ENCODE measurements at regions not wholly inside any gene's neighbourhood (a gene's known extent, or its start where the extent isn't known, plus 50 kb on each side); places are given as distances from the start of the nearest gene placed in this dataset.

DNA sequence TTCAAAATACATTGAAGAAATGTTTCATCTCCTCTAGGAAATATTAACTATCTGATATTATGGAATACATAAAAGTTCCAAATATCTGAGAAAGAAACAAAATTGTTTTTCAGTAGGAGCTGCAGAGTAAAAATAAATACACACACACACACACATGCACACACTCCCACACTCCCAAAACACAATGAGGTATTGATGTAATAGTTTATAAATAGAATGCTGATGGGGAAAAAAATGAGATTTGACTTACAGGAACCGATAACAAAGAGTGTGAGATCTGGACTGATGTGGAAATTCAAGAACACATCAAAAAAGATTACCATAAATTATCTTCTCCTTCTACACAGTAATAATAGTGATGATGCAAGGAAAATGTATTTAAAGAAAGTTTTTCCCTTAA, 438.0 kb upstream of the CELF2 start:
- DNase-seq (ENCODE audit: low spot score), result no peak

- DNase-seq (ENCODE audit: low spot score), result no peak
Measured at GRCh38 chr10:10584161-10584560, 433.5 kb upstream of the CELF2 start.

- DNase-seq (ENCODE audit: low spot score), result no peak
Measured at GRCh38 chr10:10587744-10588393, 429.8 kb upstream of the CELF2 start.

DNA sequence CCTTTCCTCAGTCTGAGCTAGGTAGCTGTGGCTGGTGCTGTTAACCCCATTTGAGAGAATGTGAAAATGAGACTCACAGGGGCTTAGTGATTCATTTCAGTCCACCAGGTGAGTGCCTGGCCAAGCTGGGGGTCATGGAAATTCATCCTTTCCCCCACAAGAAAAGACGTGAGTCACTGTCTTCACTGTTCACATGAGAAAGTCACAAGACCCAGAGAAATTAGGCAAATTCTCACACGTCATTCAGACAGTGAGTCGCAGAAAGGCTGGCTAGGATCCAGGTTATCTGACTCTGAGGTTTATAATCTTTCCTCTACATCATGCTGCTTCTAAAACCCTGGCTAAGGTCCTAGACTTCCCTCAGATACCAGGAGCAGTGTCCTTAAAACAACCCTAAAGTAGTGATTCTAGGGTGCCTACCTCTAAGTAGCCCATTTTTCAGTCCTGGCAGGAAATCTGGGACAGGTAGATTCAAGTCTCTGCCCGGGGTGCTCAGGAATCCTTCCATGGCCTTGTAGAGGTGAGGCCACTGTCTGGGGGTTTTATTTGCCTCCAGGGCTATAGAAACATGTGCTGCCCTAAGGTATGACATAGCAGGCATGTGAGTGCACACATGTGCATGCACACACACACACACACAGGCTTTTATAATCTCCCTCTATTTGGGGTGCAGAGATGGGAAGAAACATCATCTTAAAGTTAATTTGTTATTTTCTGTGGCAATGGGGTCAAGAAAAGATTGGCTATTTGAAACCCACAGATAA, 427.9 kb upstream of the CELF2 start:
- no peak for DNase-seq (ENCODE audit: low spot score)

DNA sequence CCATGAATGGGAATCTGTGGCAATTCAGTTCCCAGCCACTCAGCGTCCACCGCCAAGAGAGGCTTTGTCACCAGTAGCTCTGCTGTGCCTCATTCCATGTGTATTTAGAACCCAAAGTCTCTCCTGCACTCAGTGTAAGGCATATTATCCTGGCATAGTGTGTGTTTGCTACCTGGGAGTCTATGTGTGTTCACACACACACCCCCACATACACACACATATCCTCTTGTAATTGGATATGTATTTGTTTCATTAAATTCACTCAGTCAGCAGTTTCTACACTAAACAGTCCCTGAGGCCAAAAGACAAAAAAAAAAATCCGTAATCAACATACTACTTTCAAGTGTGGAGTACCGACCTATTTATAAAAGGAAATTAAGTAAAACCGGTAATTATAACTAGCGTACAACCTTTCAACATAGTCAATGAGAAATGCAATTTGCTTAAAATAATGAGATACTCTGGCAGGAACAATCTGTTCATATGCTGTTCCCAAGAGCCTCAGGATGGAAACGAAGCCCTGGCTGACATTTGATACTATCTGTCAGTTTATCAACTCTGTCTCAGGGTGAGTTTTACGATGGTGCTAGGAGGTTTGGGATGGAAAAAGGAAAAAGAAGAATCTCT, 425.8 kb upstream of the CELF2 start:
- no peak for DNase-seq (ENCODE audit: low spot score)

- no peak for DNase-seq (ENCODE audit: low spot score)
Measured at GRCh38 chr10:10596256-10596655, 421.4 kb upstream of the CELF2 start.

DNA sequence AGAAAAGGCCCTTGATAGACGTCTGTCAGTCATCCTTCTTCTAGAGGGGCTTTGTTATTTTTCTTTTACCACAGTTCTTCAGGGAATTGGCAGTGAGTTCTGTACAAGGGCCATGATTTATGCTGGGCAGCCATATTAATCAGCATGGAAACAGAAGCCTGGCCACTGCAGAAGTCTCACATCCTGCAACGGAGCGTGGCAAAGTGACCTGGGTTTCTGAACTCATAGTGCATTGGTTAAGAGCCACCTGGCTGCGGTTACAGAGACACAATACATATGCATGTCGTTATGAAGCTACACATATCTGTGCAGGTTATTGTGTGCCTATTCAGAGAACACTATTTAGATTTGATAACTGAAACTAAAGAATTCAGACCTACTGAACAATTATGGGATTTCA, 419.4 kb upstream of the CELF2 start:
- DNase-seq (ENCODE audit: low spot score), result no peak

GRCh38 chr10:10600004-10600403, 417.7 kb upstream of the CELF2 start:
- DNase-seq (ENCODE audit: low spot score), result no peak

DNA sequence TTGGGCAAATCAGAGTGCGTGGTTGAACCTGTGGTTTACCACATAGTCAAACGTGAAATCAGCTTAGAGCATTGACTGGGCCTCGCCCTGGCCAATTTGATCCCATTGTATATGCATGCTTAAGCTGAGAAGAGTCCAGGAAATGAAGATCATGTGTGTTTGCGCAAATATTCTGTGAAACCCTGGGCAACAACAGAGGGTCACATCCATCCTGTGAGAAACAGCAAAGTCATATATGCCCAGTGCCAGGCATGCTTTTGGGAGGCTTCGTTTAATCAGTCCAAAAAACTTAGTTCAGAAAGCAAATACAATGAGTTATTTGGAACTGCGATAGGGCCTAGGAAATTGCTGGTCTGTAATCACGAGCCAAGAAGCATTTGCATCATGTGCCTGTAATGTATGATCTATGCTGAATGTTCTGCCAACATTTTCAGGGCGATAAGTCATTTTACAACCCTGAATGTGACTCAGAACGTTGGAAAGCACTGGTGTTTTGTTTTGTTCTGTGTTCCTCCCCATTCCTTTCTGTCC, 412.1 kb upstream of the CELF2 start:
- no peak for DNase-seq (ENCODE audit: low spot score)

GRCh38 chr10:10609379-10609955, 408.2 kb upstream of the CELF2 start:
- no peak for DNase-seq (ENCODE audit: low spot score)

DNA sequence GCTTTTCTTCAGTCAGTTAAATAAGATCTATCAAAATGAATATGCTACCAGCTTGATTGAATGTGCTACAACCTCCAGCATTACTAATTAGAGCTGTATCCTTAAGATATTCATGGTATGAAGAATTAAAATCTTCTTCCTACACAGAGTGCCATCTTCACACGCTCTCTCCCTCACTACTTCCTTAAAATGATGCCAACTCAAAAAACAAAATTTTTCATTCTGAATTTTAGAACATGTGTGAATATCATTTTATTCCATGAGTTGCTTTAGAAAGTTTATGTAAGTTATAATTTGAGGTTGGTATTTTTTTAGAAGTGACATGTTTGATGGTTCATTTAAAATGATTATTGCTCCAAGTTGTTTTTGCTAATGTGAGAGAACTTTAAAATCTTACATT, 407.5 kb upstream of the CELF2 start:
- DNase-seq (ENCODE audit: low spot score), result no peak

GRCh38 chr10:10612151-10612550, 405.5 kb upstream of the CELF2 start:
- DNase-seq (ENCODE audit: low spot score), result no peak

DNA sequence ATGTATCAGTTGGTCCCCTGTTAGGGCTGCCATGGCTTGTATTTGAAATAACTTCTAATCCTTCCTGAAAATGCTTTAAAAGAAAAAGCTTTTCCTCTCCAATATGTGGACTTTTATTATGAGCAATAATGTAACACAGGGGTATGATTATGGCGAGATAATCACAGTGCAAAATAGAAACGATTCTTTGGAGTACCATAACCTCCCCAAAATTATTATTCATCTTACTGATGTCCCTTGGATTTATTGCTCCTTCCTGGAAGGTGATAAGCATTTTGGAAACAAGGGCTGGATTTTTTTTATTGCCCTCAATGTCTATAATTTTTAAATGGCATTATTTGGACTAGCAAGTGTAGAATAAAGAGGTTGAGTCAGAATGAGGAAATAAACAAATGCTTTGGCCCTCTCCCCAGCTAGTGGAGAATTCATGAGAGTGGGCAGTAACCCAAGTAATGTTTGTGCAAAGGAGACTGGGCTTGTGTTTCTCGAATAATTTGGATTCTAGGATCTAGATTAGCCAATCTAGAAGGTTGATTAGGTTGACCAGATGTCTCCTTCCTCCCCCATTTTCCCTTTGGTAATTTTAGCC, 403.9 kb upstream of the CELF2 start:
- DNase-seq (ENCODE audit: low spot score), result no peak

GRCh38 chr10:10617686-10618085, 400.0 kb upstream of the CELF2 start:
- DNase-seq (ENCODE audit: low spot score), result no peak

GRCh38 chr10:10618139-10618538, 399.5 kb upstream of the CELF2 start:
- DNase-seq (ENCODE audit: low spot score), result no peak

GRCh38 chr10:10623958-10624566, 393.6 kb upstream of the CELF2 start:
- DNase-seq (ENCODE audit: low spot score), result no peak

GRCh38 chr10:10624567-10624962, 393.1 kb upstream of the CELF2 start:
- no peak for DNase-seq (ENCODE audit: low spot score)

DNA sequence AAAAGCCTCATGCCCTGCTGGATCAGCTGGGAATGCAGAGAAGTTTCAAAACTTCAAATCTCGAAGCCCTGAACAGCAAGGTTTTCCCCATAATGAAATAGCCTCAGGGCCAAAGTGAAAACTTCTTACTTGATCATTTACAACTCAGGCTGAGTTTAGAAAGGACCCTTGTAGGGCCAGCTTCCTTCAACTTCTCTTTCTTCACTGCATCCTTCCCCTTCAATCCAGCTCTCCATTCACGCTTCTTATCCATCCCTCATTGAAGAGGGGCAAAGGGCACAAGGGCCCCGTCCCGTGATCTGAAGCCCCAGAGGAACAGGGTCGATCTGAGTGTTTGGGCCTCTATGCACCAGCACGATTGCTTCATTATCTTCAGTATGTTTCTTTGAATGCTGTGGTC, 392.2 kb upstream of the CELF2 start:
- no peak for DNase-seq (ENCODE audit: low spot score)

- DNase-seq (ENCODE audit: low spot score), result no peak
Measured at GRCh38 chr10:10626734-10627133, 390.9 kb upstream of the CELF2 start.

DNA sequence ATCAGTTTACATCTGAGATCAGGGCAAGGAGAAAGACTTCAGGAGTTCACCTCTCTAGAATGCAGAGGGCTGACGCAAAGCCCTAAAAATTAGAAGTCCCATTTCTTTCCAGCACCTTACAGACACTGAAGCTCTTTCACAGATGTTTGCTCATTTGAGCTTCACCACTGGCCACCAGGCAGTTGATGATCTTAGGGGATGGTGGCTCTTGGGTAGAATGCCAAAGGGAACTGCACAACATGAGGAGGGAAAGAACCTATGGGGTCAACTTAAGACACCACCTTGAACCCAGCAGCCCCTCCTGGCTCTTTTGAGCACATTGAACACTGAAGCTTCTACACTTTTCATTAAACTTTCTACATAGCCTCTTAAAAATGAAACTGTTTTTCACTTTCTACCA, 390.3 kb upstream of the CELF2 start:
- no peak for DNase-seq (ENCODE audit: low spot score)

DNA sequence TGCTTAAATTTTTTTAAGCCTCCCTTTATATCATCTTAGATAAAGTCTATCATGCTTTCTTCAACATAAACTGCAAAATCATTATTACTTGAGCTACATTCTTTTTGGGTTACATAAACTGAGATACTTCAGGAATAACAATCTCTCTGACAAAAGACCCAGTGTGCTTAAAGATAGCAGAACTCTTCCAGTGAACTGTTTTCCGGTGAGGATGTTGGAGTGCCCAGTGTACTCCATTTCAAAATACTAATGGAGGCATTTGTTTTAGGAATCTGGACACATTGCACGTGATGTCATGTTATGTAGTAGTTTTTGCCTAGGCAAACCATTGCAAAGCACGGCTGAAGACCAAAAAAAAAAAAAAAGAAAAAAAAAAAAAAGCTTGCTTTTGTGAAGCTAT, 388.2 kb upstream of the CELF2 start:
- DNase-seq (ENCODE audit: low spot score), result no peak

GRCh38 chr10:10630281-10630680, 387.4 kb upstream of the CELF2 start:
- DNase-seq (ENCODE audit: low spot score), result no peak
